ENCODE measurements at regions not wholly inside any gene's neighbourhood (a gene's known extent, or its start where the extent isn't known, plus 50 kb on each side); places are given as distances from the start of the nearest gene placed in this dataset.

DNA sequence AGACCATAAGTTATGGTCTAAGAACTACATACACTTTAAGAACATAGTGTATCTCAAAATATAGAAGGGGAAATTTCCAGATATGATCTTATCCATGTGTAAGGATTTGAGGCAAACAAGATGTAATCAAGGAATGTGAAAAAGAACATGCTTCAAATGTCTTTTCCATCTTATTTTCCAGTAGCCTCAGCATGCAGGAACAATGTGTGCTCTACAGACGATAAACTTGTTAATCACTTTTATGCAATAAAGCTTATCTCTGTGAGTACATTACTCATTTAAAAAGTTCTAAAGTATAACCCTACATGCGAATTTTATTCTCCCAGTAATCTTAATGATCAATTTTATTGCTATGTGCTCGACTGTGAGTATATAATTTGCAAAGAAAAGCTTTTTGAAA lies 185.2 kb downstream of the ALDH8A1 start:
- TF ChIP-seq, protein P1, sequence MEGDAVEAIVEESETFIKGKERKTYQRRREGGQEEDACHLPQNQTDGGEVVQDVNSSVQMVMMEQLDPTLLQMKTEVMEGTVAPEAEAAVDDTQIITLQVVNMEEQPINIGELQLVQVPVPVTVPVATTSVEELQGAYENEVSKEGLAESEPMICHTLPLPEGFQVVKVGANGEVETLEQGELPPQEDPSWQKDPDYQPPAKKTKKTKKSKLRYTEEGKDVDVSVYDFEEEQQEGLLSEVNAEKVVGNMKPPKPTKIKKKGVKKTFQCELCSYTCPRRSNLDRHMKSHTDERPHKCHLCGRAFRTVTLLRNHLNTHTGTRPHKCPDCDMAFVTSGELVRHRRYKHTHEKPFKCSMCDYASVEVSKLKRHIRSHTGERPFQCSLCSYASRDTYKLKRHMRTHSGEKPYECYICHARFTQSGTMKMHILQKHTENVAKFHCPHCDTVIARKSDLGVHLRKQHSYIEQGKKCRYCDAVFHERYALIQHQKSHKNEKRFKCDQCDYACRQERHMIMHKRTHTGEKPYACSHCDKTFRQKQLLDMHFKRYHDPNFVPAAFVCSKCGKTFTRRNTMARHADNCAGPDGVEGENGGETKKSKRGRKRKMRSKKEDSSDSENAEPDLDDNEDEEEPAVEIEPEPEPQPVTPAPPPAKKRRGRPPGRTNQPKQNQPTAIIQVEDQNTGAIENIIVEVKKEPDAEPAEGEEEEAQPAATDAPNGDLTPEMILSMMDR (IDR thresholded peaks at IDR 0.05), result no peak
- TF ChIP-seq POLR2A (IDR thresholded peaks at IDR 0.05), result no peak

Measured in prostate gland (tissue), 2 donors.